Ramos (cell line): ENCODE measurements at regions not wholly inside any gene's neighbourhood (a gene's known extent, or its start where the extent isn't known, plus 50 kb on each side); places are given as distances from the start of the nearest gene placed in this dataset.

ENCODE experiments used
- in situ Hi-C: fragments of 300-500 bp; cut with MboI; formaldehyde crosslinking; loops from one replicate; pipeline ENCODE4 v1.14.3; 2022; ENCODE audit warnings: low sequenced_read_pairs; ENCODE audit not compliant: unreplicated experiment

DNA sequence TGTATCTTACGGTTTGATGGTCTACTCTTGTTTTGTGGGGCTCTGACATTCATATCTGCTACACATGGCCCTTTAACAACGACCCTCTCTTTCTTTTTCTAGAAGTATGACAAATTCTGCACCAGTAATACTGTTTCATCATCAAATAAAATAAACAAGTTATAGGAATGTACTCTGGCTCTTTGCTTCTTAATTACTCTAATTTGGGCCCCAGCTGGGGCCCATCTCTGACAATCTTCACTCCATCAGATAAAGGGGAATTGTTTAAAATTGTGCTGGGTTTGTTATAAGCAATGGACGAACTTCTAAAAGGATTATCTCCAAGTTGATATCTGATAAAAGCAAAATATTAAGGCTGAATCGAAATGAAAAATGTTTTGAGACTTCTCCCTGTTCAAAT lies 343.6 kb upstream of the JAG1 start:
- in situ Hi-C loops, result no loop called here

DNA sequence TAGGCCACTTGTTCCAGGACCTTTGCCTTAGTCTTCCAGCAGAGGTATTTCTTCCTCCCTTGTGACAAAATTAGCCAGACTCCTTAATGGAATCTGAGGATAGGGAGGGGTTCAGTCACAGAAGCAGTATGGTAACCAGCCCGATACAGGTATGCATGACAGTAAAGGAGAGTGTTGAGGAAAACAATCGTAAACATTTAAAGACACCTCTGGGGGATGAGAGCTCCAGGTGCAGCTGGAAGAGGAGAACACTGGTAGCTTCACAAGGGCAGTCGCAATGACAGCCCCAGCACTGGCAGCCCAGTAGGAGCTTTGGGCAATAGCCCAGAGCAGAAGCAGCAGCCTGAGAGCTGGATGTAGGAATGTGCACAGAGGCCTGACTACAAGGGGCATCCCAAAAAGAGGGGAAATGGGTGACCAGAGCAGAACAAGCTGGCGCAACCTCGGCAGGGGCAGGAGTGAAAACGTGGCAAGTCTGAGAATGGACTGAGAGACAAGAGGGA lies 344.9 kb upstream of the JAG1 start:
- in situ Hi-C loops, result no loop called here

DNA sequence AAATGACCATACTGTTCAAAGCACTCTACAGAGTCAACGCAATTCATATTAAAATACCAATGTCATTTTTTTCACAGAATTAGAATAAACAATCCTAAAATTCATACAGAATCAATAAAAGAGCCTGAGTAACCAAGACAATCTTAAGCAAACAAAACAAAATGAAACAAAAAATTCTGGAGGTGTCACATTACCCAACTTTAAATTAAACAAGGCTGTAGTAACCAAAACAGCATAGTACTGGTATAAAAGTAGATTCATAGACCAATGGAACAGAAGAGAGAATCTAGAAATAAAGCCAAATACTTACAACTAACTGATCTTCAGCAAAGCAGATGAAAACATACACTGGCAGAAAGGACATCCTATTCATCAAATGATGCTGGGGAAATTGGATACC lies 346.9 kb upstream of the JAG1 start:
- in situ Hi-C loops, result no loop called here

DNA sequence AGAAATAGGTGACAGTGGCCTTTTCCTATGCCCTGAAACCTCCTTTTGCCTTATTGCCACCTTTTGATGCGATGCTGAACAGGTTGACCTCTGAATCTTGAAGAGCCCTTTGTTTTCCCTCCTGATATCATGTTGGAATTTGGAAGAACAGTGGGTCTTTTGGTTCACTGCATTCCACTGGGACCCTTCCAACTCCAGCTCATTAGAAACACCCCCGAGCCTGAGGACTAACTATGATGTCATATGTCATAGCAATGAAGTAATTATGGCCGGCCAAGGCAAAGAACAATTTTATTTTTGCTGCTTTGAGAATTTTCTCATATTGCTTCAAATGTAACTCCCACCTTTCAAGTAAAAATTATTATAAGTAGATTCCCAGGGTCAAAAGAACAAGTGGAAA lies 353.4 kb upstream of the JAG1 start:
- in situ Hi-C loops, result no loop called here

DNA sequence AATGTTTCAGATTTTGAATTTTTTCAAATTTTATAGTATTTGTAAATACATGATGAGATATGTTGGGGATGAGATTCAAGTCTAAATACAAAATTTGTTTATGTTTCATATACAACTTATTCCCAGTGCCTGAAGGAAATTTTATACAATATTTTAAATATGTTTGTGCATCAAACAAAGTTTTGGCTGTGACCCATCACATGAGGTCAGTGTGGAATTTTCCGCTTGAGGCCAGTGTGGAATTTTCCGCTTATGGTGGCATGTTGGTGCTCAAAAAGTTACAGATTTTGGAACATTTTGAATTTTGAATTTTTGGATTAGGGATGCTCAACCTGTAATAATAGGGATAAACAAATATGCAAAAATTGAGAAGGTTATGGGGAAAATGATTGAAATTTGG lies 356.6 kb upstream of the JAG1 start:
- in situ Hi-C loops, result no loop called here

DNA sequence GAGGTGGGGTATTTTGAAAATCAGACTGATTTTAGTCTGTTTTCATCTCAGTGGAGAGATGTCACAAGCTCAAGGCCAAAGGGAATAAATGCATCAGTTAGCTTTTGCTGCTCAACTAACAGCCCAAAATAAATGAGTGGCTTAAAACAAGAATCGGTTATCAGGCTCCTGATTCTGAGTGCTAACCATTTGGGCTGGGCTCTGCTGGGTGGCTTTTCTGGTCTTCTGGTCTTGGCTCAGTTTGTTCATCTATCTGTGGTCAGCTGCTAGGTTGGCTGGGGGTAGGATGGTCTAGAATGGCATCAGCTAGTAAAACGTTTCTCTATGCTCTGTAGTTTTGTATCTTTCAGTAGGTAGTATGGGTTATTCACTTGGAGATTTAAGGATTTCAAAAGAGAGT lies 357.5 kb upstream of the JAG1 start:
- in situ Hi-C loops, result no loop called here

DNA sequence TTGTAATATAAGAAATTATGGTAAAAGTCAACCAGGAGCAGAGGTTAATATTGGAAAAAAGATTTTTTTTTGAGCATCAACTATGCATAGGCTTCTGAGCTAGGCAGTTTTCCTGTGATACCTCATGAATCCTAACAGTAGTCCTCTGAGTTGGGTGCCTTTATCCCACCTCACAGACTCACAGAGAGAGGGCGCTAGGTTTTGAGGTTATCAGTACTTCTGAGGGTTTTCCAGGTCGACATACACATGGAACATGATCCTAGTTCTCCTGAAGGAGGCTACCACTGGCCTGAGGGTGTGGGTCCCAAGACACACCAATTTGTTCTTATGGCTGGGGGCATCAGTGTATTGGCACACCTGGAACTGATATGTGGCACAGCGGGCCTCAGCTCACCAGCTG lies 358.8 kb upstream of the JAG1 start:
- in situ Hi-C loops, result no loop called here

DNA sequence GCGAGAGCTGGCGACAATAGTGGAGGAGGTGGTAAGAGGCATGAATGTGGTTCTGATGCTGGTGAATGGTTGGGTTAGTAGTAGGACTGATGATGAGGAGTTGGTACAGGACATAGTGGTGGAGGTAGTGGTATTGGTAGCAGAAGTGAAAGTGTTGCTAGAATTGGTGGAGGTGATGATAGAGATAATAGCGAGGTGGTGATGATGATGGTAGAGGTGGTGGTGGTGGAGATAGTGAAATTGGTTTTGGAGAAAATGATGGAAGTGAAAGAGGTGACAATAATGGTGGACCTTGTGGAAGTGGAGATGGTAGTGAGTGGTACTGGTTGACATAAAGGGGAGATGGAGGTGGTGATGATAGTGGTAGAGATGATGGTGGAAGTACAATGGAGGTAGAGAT lies 360.2 kb upstream of the JAG1 start:
- in situ Hi-C loops, result no loop called here

DNA sequence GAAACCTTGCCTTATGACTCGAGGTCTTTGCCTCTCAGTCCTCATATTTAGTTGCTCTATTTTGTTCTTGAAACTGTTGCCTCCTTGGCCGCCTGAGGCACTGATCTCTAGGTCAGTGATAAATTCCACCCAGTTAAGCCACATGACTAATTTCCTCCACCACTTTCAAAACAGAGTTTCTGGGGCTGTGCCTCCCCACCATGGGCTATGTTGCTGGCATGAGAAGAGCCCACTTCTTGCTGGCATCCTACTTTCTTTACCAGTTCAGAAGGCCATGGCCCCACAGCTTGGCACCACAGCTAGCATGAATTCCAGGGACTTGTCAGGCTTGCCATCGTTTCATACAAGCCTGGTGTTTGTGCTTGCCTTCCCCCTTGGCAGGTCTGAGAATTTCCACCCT lies 361.4 kb upstream of the JAG1 start:
- in situ Hi-C loops, result no loop called here

DNA sequence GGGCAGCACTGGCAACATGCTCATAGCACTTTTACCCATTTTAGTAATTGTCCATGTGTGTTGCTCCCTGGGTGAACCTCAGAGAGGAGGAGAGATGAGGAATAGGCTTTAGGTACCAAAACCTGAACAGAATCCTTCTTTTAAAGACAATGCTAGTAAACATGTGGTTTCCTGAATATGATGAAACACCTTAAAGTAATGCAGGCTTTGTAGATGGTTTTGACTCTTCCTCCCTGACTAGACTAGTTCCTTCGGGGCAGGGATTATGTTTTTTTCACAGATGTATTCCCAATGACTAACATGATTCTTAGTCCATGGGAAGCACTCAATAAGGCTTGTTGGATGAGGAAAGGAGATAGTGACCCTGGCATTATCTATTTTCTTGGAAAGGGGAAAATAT lies 367.6 kb upstream of the JAG1 start:
- in situ Hi-C loops, result no loop called here

DNA sequence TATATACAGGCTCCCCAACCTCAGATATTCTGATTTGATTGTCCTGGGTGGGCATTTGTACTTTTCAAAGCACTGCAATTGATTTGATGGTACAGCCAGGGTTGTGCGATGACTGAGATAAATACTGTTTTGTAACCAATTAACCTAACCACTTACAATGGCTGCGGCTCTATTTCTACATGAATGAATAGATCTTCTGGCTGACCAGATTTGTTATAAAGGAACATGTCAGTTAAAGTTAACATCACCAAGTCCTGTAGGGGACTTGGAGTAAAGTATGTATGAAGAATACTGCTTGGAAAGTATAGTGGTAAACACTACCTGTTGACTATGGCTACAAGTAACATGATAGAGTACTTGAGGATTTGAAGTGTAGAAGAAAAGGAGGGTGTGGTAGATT lies 369.2 kb upstream of the JAG1 start:
- in situ Hi-C loops, result no loop called here

DNA sequence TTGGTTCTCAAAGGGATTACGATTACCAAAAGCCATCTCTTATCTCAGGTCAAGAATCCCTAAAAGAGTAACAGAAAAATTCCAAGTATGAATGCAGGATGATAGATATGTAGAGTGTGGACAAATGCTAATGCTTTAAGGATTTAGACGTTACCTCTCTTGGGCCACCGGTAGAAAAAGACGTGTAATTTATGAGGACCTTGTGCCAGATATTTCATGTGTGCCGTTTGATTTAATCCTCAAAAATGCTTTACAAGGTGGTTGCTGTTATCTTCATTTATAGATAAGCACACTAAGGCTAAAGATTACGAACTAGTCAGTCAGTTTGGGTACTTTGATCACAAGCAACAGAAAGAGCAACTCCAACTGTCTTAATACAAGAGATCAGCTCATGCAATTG lies 370.8 kb upstream of the JAG1 start:
- in situ Hi-C loops, result no loop called here

DNA sequence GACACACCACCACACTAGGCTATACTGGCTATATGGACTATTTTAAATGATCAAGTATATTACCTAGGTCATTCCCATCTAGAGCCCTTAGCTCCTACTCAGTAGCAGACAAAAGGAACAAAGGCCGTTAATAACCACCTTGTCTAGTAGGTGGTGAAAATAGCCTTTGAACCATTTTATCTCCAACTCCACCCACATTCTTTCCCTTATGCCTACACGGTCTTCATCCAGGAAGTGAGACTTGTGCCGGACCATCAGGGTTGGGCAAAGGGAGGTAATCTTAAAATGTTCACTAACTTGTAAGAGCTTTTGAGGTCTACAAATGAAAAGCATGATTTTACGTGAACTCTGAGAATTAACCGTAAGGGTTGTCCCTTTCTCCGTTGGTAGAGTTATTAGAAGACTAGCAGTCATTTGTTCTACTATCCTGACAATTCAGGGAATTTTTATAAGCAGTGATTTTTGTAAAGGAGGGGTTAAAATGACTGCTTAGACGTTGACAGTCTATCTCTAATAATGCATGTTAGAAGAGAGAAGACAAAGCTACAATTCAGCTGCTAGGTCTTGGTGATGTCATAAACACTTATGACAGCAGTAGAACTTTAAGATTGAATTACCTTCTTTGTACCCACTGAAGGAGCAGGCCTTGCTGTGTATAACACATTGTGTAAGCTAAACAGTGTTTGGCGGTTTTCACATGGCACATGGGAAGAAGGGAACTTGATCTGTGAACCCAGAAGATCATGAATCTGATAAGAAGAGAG lies 371.8 kb upstream of the JAG1 start:
- in situ Hi-C loops, result no loop called here

DNA sequence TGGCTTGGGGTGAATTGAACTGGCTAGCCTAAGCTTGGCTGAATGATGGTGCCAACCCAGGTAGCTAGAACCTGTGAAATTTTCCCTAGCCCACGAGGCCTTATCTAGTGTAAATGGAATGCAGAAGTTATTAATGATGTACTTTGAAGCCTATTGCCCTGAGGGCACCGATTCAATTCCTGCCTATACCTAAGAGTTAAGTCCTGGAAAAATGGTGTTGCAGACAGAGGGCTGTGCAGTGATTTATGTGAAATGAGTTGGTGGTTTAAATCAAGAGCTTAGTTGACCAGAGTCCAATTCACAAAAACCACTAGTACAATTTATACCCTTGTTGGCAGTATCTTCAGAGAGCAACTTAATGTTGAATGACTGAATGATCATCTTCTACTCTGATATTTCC lies 373.8 kb upstream of the JAG1 start:
- in situ Hi-C loops, result no loop called here

DNA sequence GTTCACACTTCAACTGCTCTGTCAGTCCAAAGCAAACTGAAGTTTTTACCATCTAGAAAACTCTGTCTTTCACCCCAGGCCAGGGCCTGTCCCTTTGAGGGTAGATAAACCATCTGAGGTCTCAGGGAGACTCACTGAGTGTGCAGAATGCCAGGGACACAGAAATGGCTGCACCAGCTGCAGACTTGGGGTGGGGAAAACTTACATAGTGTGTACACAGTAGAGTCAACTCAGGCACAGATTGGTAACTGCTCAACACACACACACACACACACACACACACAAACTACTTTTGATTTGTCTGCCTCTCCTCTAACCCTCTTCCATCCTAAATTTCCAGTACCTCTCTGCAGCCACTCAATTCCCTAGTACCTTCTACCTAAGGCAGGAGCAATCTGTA lies 374.9 kb upstream of the JAG1 start:
- in situ Hi-C loops, result no loop called here

DNA sequence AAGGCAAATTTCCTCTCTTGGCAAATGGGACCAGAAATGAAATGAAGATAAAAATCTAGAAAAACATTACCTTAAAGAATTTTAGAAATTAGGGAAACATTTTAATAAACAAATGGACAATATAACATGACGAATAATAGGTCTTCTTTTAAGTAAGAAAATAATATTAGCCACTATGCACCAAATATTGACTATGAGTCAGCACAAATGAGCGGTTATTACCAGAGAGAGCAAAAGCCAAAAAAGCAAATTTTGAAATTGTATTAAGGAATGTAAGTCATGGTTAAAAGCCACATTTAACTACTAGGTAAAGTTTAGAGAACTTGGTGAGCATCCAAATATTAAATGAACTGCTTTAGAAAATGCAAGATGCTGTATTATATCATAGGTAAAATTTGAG lies 376.6 kb upstream of the JAG1 start:
- in situ Hi-C loops, result no loop called here

DNA sequence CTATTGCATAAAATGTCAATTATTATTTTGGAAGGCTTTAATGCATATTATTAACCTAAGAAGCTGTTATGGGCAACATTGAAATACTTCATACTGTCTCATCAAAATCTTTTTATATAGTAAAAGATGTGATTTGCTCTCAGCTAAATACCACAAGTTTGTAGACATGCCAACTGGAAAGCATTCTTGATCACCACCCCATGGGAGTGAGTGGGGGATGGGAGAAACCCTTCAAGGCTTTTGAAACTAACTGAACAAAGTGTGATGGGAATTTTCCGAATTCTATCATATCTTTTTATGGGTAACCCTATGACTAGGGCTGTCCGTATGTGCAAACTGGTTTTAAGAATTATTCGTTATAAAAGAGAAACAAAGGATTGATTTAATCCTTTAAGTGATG lies 377.3 kb upstream of the JAG1 start:
- in situ Hi-C loops, result no loop called here

DNA sequence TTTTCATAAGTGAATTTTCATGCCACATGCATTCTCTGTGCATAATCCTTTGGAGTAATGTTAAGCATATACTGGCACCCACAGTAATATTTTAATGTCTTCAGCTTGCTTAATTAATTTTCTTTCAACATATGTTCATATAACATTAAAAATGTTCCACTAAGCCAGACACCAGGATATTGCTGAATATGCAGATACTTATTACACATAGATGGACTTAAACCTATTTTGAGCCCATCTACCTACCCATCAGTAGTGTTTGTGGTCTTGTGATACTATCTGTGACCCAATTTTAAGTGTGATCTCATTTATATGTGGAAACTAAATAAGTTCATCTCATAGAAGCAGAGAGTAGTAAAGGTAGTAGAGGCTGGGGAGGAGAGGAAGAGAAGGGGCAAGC lies 379.5 kb upstream of the JAG1 start:
- in situ Hi-C loops, result no loop called here

DNA sequence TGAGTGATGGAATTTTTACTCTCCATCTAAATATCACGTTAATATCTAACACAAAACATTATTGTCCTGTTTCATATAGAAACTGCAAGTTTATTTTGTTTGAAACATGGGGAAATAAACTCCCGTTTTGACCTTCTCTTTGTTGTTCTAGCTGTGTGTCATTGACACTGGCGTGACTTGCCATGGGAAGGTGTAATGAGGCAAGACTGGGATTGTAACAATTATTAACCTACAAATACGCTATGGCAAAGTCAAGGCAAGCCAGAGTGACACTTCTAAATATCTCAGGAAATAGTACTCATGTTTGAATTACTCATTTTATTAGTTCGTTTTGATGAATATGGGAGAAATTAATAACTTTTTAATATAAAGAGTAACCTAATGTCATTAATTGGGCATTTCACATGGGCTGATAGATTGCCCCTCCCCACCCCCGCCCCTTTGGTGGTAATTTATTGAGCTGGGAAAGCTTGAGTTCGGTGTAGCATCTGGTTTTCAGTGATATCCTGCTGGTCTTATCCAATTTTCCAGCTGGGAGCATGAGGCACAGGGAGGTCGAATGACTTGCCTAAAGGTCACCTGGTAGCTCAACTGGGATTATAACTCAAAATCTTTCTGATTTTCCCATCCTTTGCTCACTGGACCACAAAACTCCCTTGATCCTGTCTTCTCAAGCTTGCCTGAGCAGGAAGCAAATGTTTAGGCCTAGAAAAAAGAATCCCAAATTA lies 380.6 kb upstream of the JAG1 start:
- in situ Hi-C loops, result no loop called here

DNA sequence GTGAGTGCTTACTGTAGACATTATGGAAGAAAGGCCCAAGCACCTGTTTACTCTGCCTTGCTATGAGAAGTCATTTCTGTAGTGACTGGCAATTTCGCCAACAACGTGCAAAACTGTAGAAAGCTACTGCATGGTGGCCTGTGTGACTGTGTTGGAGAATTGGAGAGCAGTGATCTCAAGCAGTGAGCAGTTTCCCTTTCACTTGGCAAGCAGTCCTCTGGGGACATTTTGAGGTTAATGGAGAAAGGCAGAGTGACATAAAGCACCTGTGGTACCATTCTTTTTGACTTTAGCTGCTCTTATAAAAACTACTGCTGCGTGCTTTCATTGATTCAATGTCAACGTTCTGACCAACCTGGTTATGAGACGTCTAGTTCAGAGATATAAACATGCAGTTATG lies 382.6 kb upstream of the JAG1 start:
- in situ Hi-C loops, result no loop called here

DNA sequence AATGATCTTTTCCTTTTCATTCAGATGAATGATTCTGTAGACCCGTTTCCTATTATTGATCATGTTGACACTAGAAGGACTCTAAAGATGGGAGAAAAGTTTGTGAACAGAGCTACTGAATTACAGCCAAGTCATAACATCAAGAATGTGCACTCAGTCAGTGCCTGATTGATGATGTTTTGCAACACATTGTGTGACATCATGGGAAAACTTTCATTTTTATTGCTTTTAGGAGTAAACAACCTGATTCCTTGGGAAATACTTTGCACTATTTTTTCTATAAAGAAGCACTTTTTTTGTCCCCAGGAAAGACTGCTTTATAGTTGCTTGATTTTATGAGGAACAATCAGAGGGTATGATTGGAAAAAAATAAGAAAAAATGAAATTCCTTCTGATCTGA lies 383.8 kb upstream of the JAG1 start:
- in situ Hi-C loops, result no loop called here

DNA sequence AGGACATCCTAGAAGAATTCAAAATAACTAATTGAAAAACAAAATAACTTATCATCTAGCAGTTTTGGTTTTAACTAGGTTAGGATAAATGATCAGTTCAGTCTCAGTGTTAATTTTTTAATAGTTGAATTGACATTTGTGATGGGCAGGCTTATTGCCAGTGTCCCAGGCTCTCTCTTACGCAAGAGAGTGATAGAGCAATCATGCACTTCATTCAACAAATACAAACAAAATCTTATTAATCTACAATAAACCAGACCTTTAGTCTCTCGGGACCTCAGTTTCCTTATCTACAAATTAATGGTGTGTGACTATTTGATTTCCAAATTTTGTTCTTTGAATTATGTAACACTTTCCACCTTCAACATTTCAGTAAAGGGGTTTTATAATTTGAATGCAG lies 385.9 kb upstream of the JAG1 start:
- in situ Hi-C loops, result no loop called here
